ENCODE measurements at regions not wholly inside any gene's neighbourhood (a gene's known extent, or its start where the extent isn't known, plus 50 kb on each side); places are given as distances from the start of the nearest gene placed in this dataset.

DNA sequence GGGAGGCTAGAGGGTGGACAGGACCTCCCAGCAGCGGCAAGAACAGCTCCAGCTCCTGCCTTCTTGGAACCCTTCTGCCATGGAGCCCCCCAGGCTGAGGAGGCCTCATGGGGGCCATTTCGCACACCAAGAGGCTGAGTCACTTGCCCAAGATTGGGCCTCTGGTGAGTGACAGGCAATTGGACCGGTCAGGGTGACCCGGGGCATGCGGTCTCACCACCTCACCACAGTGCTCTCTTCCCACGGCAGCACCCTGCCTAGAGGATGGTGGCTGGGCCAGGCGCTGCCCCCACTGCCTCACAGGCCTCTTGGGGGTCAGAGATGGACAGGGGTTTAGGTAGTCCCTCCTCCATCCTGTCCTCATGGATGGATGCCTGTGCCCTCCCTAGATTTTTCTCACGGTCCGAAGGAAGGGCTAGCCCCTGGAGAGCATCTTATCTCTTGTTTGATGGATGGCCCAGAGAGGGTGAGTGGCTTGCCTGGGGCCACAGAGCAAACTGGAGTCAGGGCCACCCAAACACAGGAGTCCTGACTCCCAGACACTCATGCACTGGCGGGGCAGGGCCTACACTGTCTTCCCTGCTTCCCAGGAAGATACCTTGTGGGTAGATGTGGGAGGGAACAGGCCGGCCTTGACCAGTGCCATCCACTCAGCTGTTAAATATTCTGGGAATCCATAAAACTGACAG lies 119.2 kb downstream of the INHBB start:
- TF ChIP-seq, protein P1, sequence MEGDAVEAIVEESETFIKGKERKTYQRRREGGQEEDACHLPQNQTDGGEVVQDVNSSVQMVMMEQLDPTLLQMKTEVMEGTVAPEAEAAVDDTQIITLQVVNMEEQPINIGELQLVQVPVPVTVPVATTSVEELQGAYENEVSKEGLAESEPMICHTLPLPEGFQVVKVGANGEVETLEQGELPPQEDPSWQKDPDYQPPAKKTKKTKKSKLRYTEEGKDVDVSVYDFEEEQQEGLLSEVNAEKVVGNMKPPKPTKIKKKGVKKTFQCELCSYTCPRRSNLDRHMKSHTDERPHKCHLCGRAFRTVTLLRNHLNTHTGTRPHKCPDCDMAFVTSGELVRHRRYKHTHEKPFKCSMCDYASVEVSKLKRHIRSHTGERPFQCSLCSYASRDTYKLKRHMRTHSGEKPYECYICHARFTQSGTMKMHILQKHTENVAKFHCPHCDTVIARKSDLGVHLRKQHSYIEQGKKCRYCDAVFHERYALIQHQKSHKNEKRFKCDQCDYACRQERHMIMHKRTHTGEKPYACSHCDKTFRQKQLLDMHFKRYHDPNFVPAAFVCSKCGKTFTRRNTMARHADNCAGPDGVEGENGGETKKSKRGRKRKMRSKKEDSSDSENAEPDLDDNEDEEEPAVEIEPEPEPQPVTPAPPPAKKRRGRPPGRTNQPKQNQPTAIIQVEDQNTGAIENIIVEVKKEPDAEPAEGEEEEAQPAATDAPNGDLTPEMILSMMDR (IDR thresholded peaks at IDR 0.05; ENCODE audit: low read length) = no peak
- Histone ChIP-seq H3K9ac (ENCODE audit: low read length) (no peak overlapping the region), H4K20me1 (ENCODE audit: insufficient read depth, low read length) (no peaks in the 10 kb centered on the region), H3K9me3 (ENCODE audit: low read length) (no peaks in the 10 kb centered on the region), H3K9me2 (ENCODE audit: low read depth, low read length) (no peaks in the 10 kb centered on the region), H3K27me3 (ENCODE audit: insufficient read depth, low read length) (no peaks in the 10 kb centered on the region; the same call in 1 of the 2 replicates), H3K27ac (ENCODE audit: low read depth, low read length, poor library complexity, severe bottlenecking) (no peak overlapping the region), H3K4me3 (ENCODE audit: low read depth, low read length, poor library complexity, severe bottlenecking) (no peak overlapping the region), H2AFZ (ENCODE audit: low read length) (no peak overlapping the region), H3F3A (ENCODE audit: insufficient read depth, low read length) (no peaks in the 10 kb centered on the region), H3K4me1 (ENCODE audit: insufficient read depth, low read length, severe bottlenecking) (no peaks in the 10 kb centered on the region), H3K79me2 (ENCODE audit: insufficient read depth, low read length) (no peaks in the 10 kb centered on the region), H3K36me3 (ENCODE audit: insufficient read depth, low read length) (no peaks in the 10 kb centered on the region), H3K4me2 (ENCODE audit: low read length) (no peak overlapping the region)

- H3K9me2 ChIP-seq (ENCODE audit: low read depth, low read length) = no peaks in the 10 kb centered on the region
- H3K4me1 ChIP-seq (ENCODE audit: insufficient read depth, low read length, severe bottlenecking) = no peaks in the 10 kb centered on the region
- no peak overlapping the region for H3K4me2 ChIP-seq (ENCODE audit: low read length)
- no peak overlapping the region for H3K4me3 ChIP-seq (ENCODE audit: low read depth, low read length, poor library complexity, severe bottlenecking)
- H3K9me3 ChIP-seq (ENCODE audit: low read length) = no peaks in the 10 kb centered on the region
- TF ChIP-seq, protein P1 (IDR thresholded peaks at IDR 0.05; ENCODE audit: low read length) = no peak
- no peak overlapping the region for H3K9ac ChIP-seq (ENCODE audit: low read length)
- no peaks in the 10 kb centered on the region for H3F3A ChIP-seq (ENCODE audit: insufficient read depth, low read length)
- no peaks in the 10 kb centered on the region for H3K79me2 ChIP-seq (ENCODE audit: insufficient read depth, low read length)
- H3K27ac ChIP-seq (ENCODE audit: low read depth, low read length, poor library complexity, severe bottlenecking) = no peak overlapping the region
- no peaks in the 10 kb centered on the region for H4K20me1 ChIP-seq (ENCODE audit: insufficient read depth, low read length)
- H3K36me3 ChIP-seq (ENCODE audit: insufficient read depth, low read length) = no peaks in the 10 kb centered on the region
- no peak overlapping the region for H2AFZ ChIP-seq (ENCODE audit: low read length)
- H3K27me3 ChIP-seq (ENCODE audit: insufficient read depth, low read length) = no peaks in the 10 kb centered on the region; the same call in 1 of the 2 replicates
Observed at GRCh38 chr2:120465701-120465988, 119.7 kb downstream of the INHBB start.

DNA sequence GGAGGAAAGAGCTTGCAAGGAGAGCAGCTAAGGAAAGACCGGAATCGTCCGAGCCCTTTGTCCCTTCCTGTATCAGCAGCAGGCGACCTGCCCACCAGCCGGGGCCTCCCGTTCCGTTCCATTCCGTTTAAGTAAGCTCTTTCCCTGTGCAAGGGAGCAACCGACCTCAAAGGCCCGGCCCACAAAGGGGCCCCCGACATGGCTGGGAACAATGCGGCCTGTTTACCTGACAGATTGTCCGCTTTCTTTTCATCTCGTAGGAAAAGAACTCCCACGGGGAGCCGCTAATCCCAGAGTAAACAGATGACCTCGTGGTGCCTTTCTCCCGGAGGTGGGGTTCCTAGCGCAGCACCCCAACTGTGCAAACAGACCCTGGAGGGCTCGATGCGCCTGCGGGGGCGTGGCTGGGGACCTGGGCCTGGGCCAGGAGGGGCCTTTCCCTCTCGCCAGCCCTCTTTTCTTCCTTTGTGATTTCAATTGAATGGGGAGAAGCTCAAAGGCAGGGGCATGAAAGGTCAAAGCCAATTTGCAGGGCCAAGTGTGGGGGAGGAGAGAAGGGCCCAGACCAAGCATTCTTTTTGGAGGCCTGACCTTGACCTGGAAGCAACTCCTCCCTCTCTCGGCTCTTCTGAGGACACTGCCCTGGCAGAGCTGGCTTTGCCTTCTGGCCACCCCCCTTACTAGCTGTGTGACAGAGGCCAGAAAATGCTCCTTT lies 120.2 kb downstream of the INHBB start:
- H3K79me2 ChIP-seq (ENCODE audit: insufficient read depth, low read length) = no peaks in the 10 kb centered on the region
- no peaks in the 10 kb centered on the region for H3K36me3 ChIP-seq (ENCODE audit: insufficient read depth, low read length)
- H3F3A ChIP-seq (ENCODE audit: insufficient read depth, low read length) = no peaks in the 10 kb centered on the region
- no peaks in the 10 kb centered on the region for H3K9me2 ChIP-seq (ENCODE audit: low read depth, low read length)
- no peaks in the 10 kb centered on the region for H4K20me1 ChIP-seq (ENCODE audit: insufficient read depth, low read length)
- no peak overlapping the region for H3K9ac ChIP-seq (ENCODE audit: low read length)
- no peaks in the 10 kb centered on the region; the same call in 1 of the 2 replicates for H3K27me3 ChIP-seq (ENCODE audit: insufficient read depth, low read length)
- no peak overlapping the region for H2AFZ ChIP-seq (ENCODE audit: low read length)
- no peaks in the 10 kb centered on the region for H3K9me3 ChIP-seq (ENCODE audit: low read length)
- no peaks in the 10 kb centered on the region for H3K4me1 ChIP-seq (ENCODE audit: insufficient read depth, low read length, severe bottlenecking)
- no peak overlapping the region for H3K4me2 ChIP-seq (ENCODE audit: low read length)
- no peak overlapping the region for H3K27ac ChIP-seq (ENCODE audit: low read depth, low read length, poor library complexity, severe bottlenecking)
- H3K4me3 ChIP-seq (ENCODE audit: low read depth, low read length, poor library complexity, severe bottlenecking) = no peak overlapping the region
- TF ChIP-seq, protein P1 (IDR thresholded peaks at IDR 0.05; ENCODE audit: low read length) = no peak
- TF ChIP-seq EZH2 (IDR thresholded peaks at IDR 0.05; ENCODE audit: borderline replicate concordance, low read length) = no peak

Data from OCI-LY1 (cell line).